Activated naive CD4-positive, alpha-beta T cell treated with anti-CD3 and anti-CD28 coated beads, Interleukin-2, amount 50 U/mL, for 24 hours (primary cell): ENCODE measurements at regions not wholly inside any gene's neighbourhood (a gene's known extent, or its start where the extent isn't known, plus 50 kb on each side); places are given as distances from the start of the nearest gene placed in this dataset.
A peak's percentile ranks its signal among the peaks of the same experiment; 100 is the strongest.

Experiments
- H3K27ac Mint-ChIP-seq: one replicate; pipeline ENCODE4 v1.8.0; 2021; ENCODE audit warnings: mild to moderate bottlenecking, mixed read lengths
- H3K27me3 Mint-ChIP-seq: one replicate; pipeline ENCODE4 v1.8.0; 2021; ENCODE audit warnings: mixed read lengths
- H3K36me3 Mint-ChIP-seq: one replicate; pipeline ENCODE4 v1.8.0; 2021; ENCODE audit warnings: mixed read lengths
- H3K4me1 Mint-ChIP-seq: one replicate; pipeline ENCODE4 v1.8.0; 2021; ENCODE audit warnings: mixed read lengths
- H3K4me3 Mint-ChIP-seq: one replicate; pipeline ENCODE4 v1.8.0; 2021; ENCODE audit warnings: mild to moderate bottlenecking, mixed read lengths
- H3K9me3 Mint-ChIP-seq: one replicate; pipeline ENCODE4 v1.8.0; 2021; ENCODE audit warnings: mixed read lengths

GRCh38 chr10:88147000-88147798, 283.8 kb downstream of the PTEN start:
- no peaks in the 10 kb centered on the region for H3K9me3 Mint-ChIP-seq
- no peaks in the 10 kb centered on the region for H3K36me3 Mint-ChIP-seq
- peaks cover 4% of the 10 kb centered on the region for H3K4me1 Mint-ChIP-seq
- H3K27ac Mint-ChIP-seq, result no peak overlapping the region
- H3K4me3 Mint-ChIP-seq, result no peak overlapping the region
- no peaks in the 10 kb centered on the region for H3K27me3 Mint-ChIP-seq

GRCh38 chr10:88149906-88150305, 286.5 kb downstream of the PTEN start:
- no peaks in the 10 kb centered on the region for H3K27me3 Mint-ChIP-seq
- H3K9me3 Mint-ChIP-seq, result no peaks in the 10 kb centered on the region
- no peaks in the 10 kb centered on the region for H3K36me3 Mint-ChIP-seq
- H3K4me1 Mint-ChIP-seq, result peaks cover 17% of the 10 kb centered on the region
- no peak overlapping the region for H3K4me3 Mint-ChIP-seq
- no peak overlapping the region for H3K27ac Mint-ChIP-seq

- peaks cover 17% of the 10 kb centered on the region for H3K4me1 Mint-ChIP-seq
- no peaks in the 10 kb centered on the region for H3K9me3 Mint-ChIP-seq
- H3K27me3 Mint-ChIP-seq, result no peaks in the 10 kb centered on the region
- no peak overlapping the region for H3K4me3 Mint-ChIP-seq
- H3K36me3 Mint-ChIP-seq, result no peaks in the 10 kb centered on the region
- H3K27ac Mint-ChIP-seq, result no peak overlapping the region
These were observed 286.9 kb downstream of the PTEN start for GRCh38 chr10:88150339-88150738.

- Mint-ChIP-seq H3K4me1 (peaks cover 17% of the 10 kb centered on the region), H3K36me3 (no peaks in the 10 kb centered on the region), H3K27ac (peak overlapping the region; percentile 84), H3K27me3 (no peaks in the 10 kb centered on the region), H3K9me3 (no peaks in the 10 kb centered on the region), H3K4me3 (no peak overlapping the region)
These were observed 289.3 kb downstream of the PTEN start for GRCh38 chr10:88152728-88153133.

GRCh38 chr10:88154596-88155250, 291.3 kb downstream of the PTEN start:
- no peaks in the 10 kb centered on the region for H3K9me3 Mint-ChIP-seq
- no peak overlapping the region for H3K4me3 Mint-ChIP-seq
- no peak overlapping the region for H3K27ac Mint-ChIP-seq

GRCh38 chr10:88156341-88156740, 292.9 kb downstream of the PTEN start:
- H3K36me3 Mint-ChIP-seq, result no peaks in the 10 kb centered on the region
- no peaks in the 10 kb centered on the region for H3K27me3 Mint-ChIP-seq
- no peak overlapping the region for H3K27ac Mint-ChIP-seq
- peaks cover 17% of the 10 kb centered on the region for H3K4me1 Mint-ChIP-seq
- H3K4me3 Mint-ChIP-seq, result no peak overlapping the region
- no peaks in the 10 kb centered on the region for H3K9me3 Mint-ChIP-seq

More at GRCh38 chr10:88154596-88155250, 291.3 kb downstream of the PTEN start:
- Mint-ChIP-seq H3K36me3 (no peaks in the 10 kb centered on the region), H3K27me3 (no peaks in the 10 kb centered on the region), H3K4me1 (peaks cover 17% of the 10 kb centered on the region)

- no peak overlapping the region for H3K4me3 Mint-ChIP-seq
- no peaks in the 10 kb centered on the region for H3K36me3 Mint-ChIP-seq
- H3K27ac Mint-ChIP-seq, result no peak overlapping the region
- H3K4me1 Mint-ChIP-seq, result peaks cover 5% of the 10 kb centered on the region
- no peaks in the 10 kb centered on the region for H3K27me3 Mint-ChIP-seq
- no peaks in the 10 kb centered on the region for H3K9me3 Mint-ChIP-seq
These were observed 294.6 kb downstream of the PTEN start for GRCh38 chr10:88157981-88158465.

GRCh38 chr10:88158526-88159122, 295.2 kb downstream of the PTEN start:
- Mint-ChIP-seq H3K9me3 (no peaks in the 10 kb centered on the region), H3K27me3 (no peaks in the 10 kb centered on the region), H3K36me3 (no peaks in the 10 kb centered on the region), H3K4me1 (no peaks in the 10 kb centered on the region), H3K4me3 (no peak overlapping the region), H3K27ac (no peak overlapping the region)

- Mint-ChIP-seq H3K9me3 (no peaks in the 10 kb centered on the region), H3K4me1 (no peaks in the 10 kb centered on the region), H3K4me3 (no peak overlapping the region), H3K27ac (peak overlapping the region; percentile 31), H3K27me3 (no peaks in the 10 kb centered on the region), H3K36me3 (no peaks in the 10 kb centered on the region)
These were observed 295.9 kb downstream of the PTEN start for GRCh38 chr10:88159127-88159829.

GRCh38 chr10:88161070-88161469, 297.6 kb downstream of the PTEN start:
- H3K4me3 Mint-ChIP-seq, result no peak overlapping the region
- no peak overlapping the region for H3K27ac Mint-ChIP-seq
- no peaks in the 10 kb centered on the region for H3K27me3 Mint-ChIP-seq
- no peaks in the 10 kb centered on the region for H3K9me3 Mint-ChIP-seq
- H3K4me1 Mint-ChIP-seq, result no peaks in the 10 kb centered on the region
- no peaks in the 10 kb centered on the region for H3K36me3 Mint-ChIP-seq

GRCh38 chr10:88161756-88162155, 298.3 kb downstream of the PTEN start:
- no peaks in the 10 kb centered on the region for H3K27me3 Mint-ChIP-seq
- H3K36me3 Mint-ChIP-seq, result no peaks in the 10 kb centered on the region
- no peaks in the 10 kb centered on the region for H3K4me1 Mint-ChIP-seq
- H3K27ac Mint-ChIP-seq, result no peak overlapping the region
- no peak overlapping the region for H3K4me3 Mint-ChIP-seq
- no peaks in the 10 kb centered on the region for H3K9me3 Mint-ChIP-seq

- no peaks in the 10 kb centered on the region for H3K27me3 Mint-ChIP-seq
- H3K36me3 Mint-ChIP-seq, result no peaks in the 10 kb centered on the region
- H3K27ac Mint-ChIP-seq, result no peak overlapping the region
- H3K9me3 Mint-ChIP-seq, result peaks cover 4% of the 10 kb centered on the region
- H3K4me3 Mint-ChIP-seq, result no peak overlapping the region
- peaks cover 5% of the 10 kb centered on the region for H3K4me1 Mint-ChIP-seq
These were observed 299.4 kb downstream of the PTEN start for GRCh38 chr10:88162852-88163251.

GRCh38 chr10:88163572-88163971, 300.1 kb downstream of the PTEN start:
- Mint-ChIP-seq H3K27me3 (no peaks in the 10 kb centered on the region), H3K4me3 (no peak overlapping the region), H3K4me1 (peaks cover 5% of the 10 kb centered on the region), H3K9me3 (peaks cover 4% of the 10 kb centered on the region), H3K27ac (no peak overlapping the region), H3K36me3 (no peaks in the 10 kb centered on the region)

- H3K36me3 Mint-ChIP-seq, result peaks cover 3% of the 10 kb centered on the region
- peaks cover 8% of the 10 kb centered on the region for H3K4me1 Mint-ChIP-seq
- H3K27me3 Mint-ChIP-seq, result no peaks in the 10 kb centered on the region
- H3K9me3 Mint-ChIP-seq, result peaks cover 13% of the 10 kb centered on the region
- H3K4me3 Mint-ChIP-seq, result no peak overlapping the region
- no peak overlapping the region for H3K27ac Mint-ChIP-seq
These were observed 301.0 kb downstream of the PTEN start for GRCh38 chr10:88164471-88164870.

GRCh38 chr10:88165849-88166271, 302.4 kb downstream of the PTEN start:
- H3K27me3 Mint-ChIP-seq, result no peaks in the 10 kb centered on the region
- no peak overlapping the region for H3K4me3 Mint-ChIP-seq
- peaks cover 14% of the 10 kb centered on the region for H3K4me1 Mint-ChIP-seq
- H3K27ac Mint-ChIP-seq, result no peak overlapping the region
- H3K36me3 Mint-ChIP-seq, result peaks cover 3% of the 10 kb centered on the region
- peaks cover 14% of the 10 kb centered on the region for H3K9me3 Mint-ChIP-seq
